LNCaP clone FGC (cell line): ENCODE measurements at regions not wholly inside any gene's neighbourhood (a gene's known extent, or its start where the extent isn't known, plus 50 kb on each side); places are given as distances from the start of the nearest gene placed in this dataset.

Experiments used
- DNase-seq: peaks from one replicate; pipeline ENCODE4 v3.0.0-alpha.2; 2011; ENCODE audit warnings: low read depth
- H3K4me3 ChIP-seq: 2 replicates; pipeline ENCODE4 v1.5.1; 2011; ENCODE audit warnings: mild to moderate bottlenecking, low read depth, low read length, control low read depth
- CTCF ChIP-seq: IDR thresholded peaks from 2 replicates; pipeline ENCODE4 v1.5.1; 2012; ENCODE audit warnings: mild to moderate bottlenecking; ENCODE audit not compliant: control insufficient read depth, insufficient read depth; ENCODE audit errors: extremely low read depth

GRCh38 chr5:73263001-73263710 lies 90.2 kb downstream of the TMEM174 start:
- no peak overlapping the region for H3K4me3 ChIP-seq
- TF ChIP-seq CTCF: no peak
- no peak for DNase-seq

- DNase-seq: no peak
- no peak for TF ChIP-seq CTCF
These were observed 83.9 kb downstream of the TMEM174 start for GRCh38 chr5:73256862-73257261.

GRCh38 chr5:73256462-73256861 lies 83.5 kb downstream of the TMEM174 start:
- no peak for TF ChIP-seq CTCF
- H3K4me3 ChIP-seq: no peak overlapping the region
- DNase-seq: no peak

More at GRCh38 chr5:73256862-73257261, 83.9 kb downstream of the TMEM174 start:
- H3K4me3 ChIP-seq: no peak overlapping the region

- no peak for TF ChIP-seq CTCF
- no peak overlapping the region for H3K4me3 ChIP-seq
- no peak for DNase-seq
These were observed 83.0 kb downstream of the TMEM174 start for GRCh38 chr5:73256012-73256411.

- no peak overlapping the region for H3K4me3 ChIP-seq
- TF ChIP-seq CTCF: no peak
- DNase-seq: no peak
These were observed 81.6 kb downstream of the TMEM174 start for GRCh38 chr5:73254642-73255041.

GRCh38 chr5:73253047-73253660 lies 80.2 kb downstream of the TMEM174 start:
- TF ChIP-seq CTCF: no peak
- no peak for DNase-seq

More at GRCh38 chr5:73253047-73253660, 80.2 kb downstream of the TMEM174 start:
- H3K4me3 ChIP-seq: no peak overlapping the region
